Kidney epithelial cell (primary cell): ENCODE measurements at regions not wholly inside any gene's neighbourhood (a gene's known extent, or its start where the extent isn't known, plus 50 kb on each side); places are given as distances from the start of the nearest gene placed in this dataset.

ENCODE experiments used
- DNase-seq: peaks from one replicate; pipeline ENCODE4 v3.0.0-alpha.2; 2010; ENCODE audit warnings: low read depth
- H3K27me3 ChIP-seq: 2 replicates; pipeline ENCODE4 v1.6.0; 2011; ENCODE audit warnings: low read length; ENCODE audit not compliant: control insufficient read depth, insufficient read depth
- H3K36me3 ChIP-seq: 2 replicates; pipeline ENCODE4 v1.5.1; 2011; ENCODE audit warnings: low read length; ENCODE audit not compliant: control insufficient read depth, insufficient read depth
- H3K4me3 ChIP-seq: 2 replicates; pipeline ENCODE4 v1.5.1; 2011; ENCODE audit warnings: low read depth, mild to moderate bottlenecking, control low read depth, low read length
- CTCF ChIP-seq: IDR thresholded peaks from 2 replicates; pipeline ENCODE4 v1.5.1; 2011; ENCODE audit warnings: mild to moderate bottlenecking, moderate library complexity, low read length, control low read depth, inconsistent platforms; ENCODE audit not compliant: insufficient read depth, poor library complexity, severe bottlenecking

- Histone ChIP-seq H3K27me3 (no peaks in the 10 kb centered on the region), H3K4me3 (no peak overlapping the region), H3K36me3 (no peaks in the 10 kb centered on the region)
- DNase-seq, result no peak
- no peak for TF ChIP-seq CTCF
Measured at GRCh38 chr10:61316676-61317265, 136.4 kb downstream of the TMEM26 start.

GRCh38 chr10:61314273-61314672 is 138.9 kb downstream of the TMEM26 start:
- Histone ChIP-seq H3K4me3 (no peak overlapping the region), H3K36me3 (no peaks in the 10 kb centered on the region), H3K27me3 (no peaks in the 10 kb centered on the region)
- TF ChIP-seq CTCF, result no peak
- no peak for DNase-seq

GRCh38 chr10:61313460-61313859 is 139.7 kb downstream of the TMEM26 start:
- no peak overlapping the region for H3K4me3 ChIP-seq
- no peaks in the 10 kb centered on the region for H3K36me3 ChIP-seq
- H3K27me3 ChIP-seq, result no peaks in the 10 kb centered on the region
- no peak for DNase-seq
- no peak for TF ChIP-seq CTCF

- no peak for TF ChIP-seq CTCF
- Histone ChIP-seq H3K4me3 (no peak overlapping the region), H3K36me3 (no peaks in the 10 kb centered on the region), H3K27me3 (no peaks in the 10 kb centered on the region)
- DNase-seq, result no peak
Measured at GRCh38 chr10:61304746-61305145, 148.4 kb downstream of the TMEM26 start.

- no peaks in the 10 kb centered on the region for H3K36me3 ChIP-seq
- no peak overlapping the region for H3K4me3 ChIP-seq
- H3K27me3 ChIP-seq, result no peaks in the 10 kb centered on the region
- no peak for DNase-seq
- no peak for TF ChIP-seq CTCF
Measured at GRCh38 chr10:61302124-61302523, 151.1 kb downstream of the TMEM26 start.

- H3K36me3 ChIP-seq, result no peaks in the 10 kb centered on the region
- no peak for TF ChIP-seq CTCF
- H3K4me3 ChIP-seq, result no peak overlapping the region
- DNase-seq, result no peak
- H3K27me3 ChIP-seq, result no peaks in the 10 kb centered on the region
Measured at GRCh38 chr10:61301575-61301974, 151.6 kb downstream of the TMEM26 start.
